Stomach (tissue), 4 donors: ENCODE measurements at regions not wholly inside any gene's neighbourhood (a gene's known extent, or its start where the extent isn't known, plus 50 kb on each side); places are given as distances from the start of the nearest gene placed in this dataset.

Experiments
- CTCF ChIP-seq, 7 experiments: fragments of 450-650 bp in 4 of 7; fragments of 200-600 bp in 3 of 7; sonication (generic) in 3 of 7; IDR thresholded peaks; one replicate each; pipeline ENCODE4 v1.5.1; 2016 to 2019; ENCODE audit warnings: antibody characterized with exemption in 7 of 7, control low read depth in 2 of 7, mild to moderate bottlenecking in 1 of 7
- POLR2A ChIP-seq, 4 donors: fragments of 450-650 bp; IDR thresholded peaks; one replicate each; pipeline ENCODE4 v1.6.1; 2016; ENCODE audit warnings: antibody characterized with exemption in 4 of 4, control low read depth in 2 of 4, mild to moderate bottlenecking in 1 of 4, moderate library complexity in 1 of 4
- POLR2AphosphoS5 ChIP-seq, 3 donors: sonication (generic); formaldehyde crosslinking; IDR thresholded peaks; one replicate each; pipeline ENCODE4 v1.6.1; 2016; ENCODE audit warnings: antibody characterized with exemption in 3 of 3

DNA sequence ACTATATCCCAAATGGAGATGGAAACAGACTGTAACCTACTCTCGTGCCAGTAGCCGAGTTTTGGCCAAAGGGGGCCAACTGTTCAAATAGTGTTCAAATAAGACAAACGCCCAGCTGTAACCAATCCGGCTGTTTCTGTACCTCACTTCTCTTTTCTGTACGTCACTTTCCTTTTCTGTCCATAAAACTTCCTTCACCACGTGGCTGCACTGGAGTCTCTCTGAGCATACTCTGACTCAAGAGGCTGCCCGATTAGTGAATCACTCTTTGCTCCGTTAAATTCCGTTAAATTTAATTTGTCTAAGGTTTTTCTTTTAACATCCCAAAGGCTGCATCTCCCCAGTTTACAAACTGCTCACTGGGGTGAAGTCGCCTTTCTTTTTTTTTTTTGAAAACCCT, 219.2 kb upstream of the P2RY1 start:
- TF ChIP-seq CTCF (IDR thresholded peaks at IDR 0.05) (no peak), POLR2AphosphoS5 (IDR thresholded peaks at IDR 0.05) (no peak), POLR2A (IDR thresholded peaks at IDR 0.05) (no peak)
